OCI-LY1 (cell line): ENCODE measurements at regions not wholly inside any gene's neighbourhood (a gene's known extent, or its start where the extent isn't known, plus 50 kb on each side); places are given as distances from the start of the nearest gene placed in this dataset.

Source experiments
- EZH2 ChIP-seq: fragments of 200-600 bp; sonication (generic), shearing (Covaris generic); IDR thresholded peaks from 2 replicates; pipeline ENCODE4 v1.8.0; 2017; ENCODE audit warnings: borderline replicate concordance, mixed run types, mild to moderate bottlenecking, antibody characterized with exemption, low read length, moderate library complexity, mixed read lengths
- TF ChIP-seq, protein P1 (sequence below): fragments of 200-600 bp; sonication (generic), shearing (Covaris generic); IDR thresholded peaks from 2 replicates; pipeline ENCODE4 v1.5.1; 2017; ENCODE audit warnings: mild to moderate bottlenecking, antibody characterized with exemption, low read length, moderate library complexity, mixed read lengths

DNA sequence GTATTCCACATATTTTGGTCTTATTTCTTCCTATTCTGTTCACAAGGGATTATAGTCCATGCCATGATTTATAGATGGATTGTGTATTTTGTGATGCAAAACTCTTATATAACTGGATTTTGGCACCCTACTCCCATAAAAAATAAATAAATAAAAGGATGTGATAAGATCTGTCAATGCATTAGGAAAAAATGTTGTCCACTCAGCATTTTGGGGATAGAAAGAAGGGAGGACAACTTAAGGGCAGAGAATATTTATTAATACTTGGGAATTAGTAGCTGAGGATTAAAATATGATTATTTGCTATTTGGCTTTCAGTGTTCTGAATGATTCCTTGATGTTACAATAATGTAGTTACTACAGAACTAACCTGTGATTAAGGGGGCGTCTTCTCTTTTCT is 682.6 kb downstream of the ZBBX start:
- TF ChIP-seq, protein P1, sequence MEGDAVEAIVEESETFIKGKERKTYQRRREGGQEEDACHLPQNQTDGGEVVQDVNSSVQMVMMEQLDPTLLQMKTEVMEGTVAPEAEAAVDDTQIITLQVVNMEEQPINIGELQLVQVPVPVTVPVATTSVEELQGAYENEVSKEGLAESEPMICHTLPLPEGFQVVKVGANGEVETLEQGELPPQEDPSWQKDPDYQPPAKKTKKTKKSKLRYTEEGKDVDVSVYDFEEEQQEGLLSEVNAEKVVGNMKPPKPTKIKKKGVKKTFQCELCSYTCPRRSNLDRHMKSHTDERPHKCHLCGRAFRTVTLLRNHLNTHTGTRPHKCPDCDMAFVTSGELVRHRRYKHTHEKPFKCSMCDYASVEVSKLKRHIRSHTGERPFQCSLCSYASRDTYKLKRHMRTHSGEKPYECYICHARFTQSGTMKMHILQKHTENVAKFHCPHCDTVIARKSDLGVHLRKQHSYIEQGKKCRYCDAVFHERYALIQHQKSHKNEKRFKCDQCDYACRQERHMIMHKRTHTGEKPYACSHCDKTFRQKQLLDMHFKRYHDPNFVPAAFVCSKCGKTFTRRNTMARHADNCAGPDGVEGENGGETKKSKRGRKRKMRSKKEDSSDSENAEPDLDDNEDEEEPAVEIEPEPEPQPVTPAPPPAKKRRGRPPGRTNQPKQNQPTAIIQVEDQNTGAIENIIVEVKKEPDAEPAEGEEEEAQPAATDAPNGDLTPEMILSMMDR = no peak
- no peak for TF ChIP-seq EZH2
